PC-9 (cell line): ENCODE measurements at regions not wholly inside any gene's neighbourhood (a gene's known extent, or its start where the extent isn't known, plus 50 kb on each side); places are given as distances from the start of the nearest gene placed in this dataset.

ENCODE experiments used
- CTCF ChIP-seq: fragments of 200-600 bp; sonication (generic); conservative IDR thresholded peaks from 2 replicates; pipeline ENCODE4 v1.6.1; 2017; ENCODE audit warnings: mixed run types, antibody characterized with exemption, mild to moderate bottlenecking, moderate library complexity
- EZH2 ChIP-seq: fragments of 200-600 bp; sonication (generic); IDR thresholded peaks from 2 replicates; pipeline ENCODE4 v1.8.0; 2017; ENCODE audit warnings: antibody characterized with exemption, low read depth

GRCh38 chr18:59967878-59968277, 68.1 kb downstream of the PMAIP1 start:
- TF ChIP-seq CTCF: no peak
- no peak for TF ChIP-seq EZH2
